ENCODE measurements at regions not wholly inside any gene's neighbourhood (a gene's known extent, or its start where the extent isn't known, plus 50 kb on each side); places are given as distances from the start of the nearest gene placed in this dataset.
"Not testable (repeated sequence)": the region's sequence is repeated elsewhere in the genome, so short reads cannot be mapped to it uniquely, and the experiment has no call there.

DNA sequence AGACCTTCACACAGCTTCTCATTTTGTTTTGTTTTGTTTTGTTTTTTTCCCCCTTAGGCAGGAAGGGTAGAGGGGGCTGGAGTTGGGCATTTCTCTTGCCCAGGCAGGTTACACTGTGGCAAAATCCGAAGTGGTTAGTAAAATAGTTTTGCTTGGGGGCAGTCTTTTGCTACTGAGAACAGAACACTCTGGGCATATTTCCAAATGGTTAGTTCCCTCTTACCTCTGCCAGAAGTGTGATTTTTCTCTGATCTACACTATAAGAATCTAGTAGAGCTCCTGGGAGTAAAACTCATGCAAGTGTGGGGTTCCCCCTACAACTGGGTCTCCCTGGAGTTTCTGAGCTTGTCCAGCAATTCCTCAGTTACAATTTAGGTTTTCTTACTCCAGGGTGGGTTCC lies 61.7 kb downstream of the NPS start:
- no peak for DNase-seq

DNA sequence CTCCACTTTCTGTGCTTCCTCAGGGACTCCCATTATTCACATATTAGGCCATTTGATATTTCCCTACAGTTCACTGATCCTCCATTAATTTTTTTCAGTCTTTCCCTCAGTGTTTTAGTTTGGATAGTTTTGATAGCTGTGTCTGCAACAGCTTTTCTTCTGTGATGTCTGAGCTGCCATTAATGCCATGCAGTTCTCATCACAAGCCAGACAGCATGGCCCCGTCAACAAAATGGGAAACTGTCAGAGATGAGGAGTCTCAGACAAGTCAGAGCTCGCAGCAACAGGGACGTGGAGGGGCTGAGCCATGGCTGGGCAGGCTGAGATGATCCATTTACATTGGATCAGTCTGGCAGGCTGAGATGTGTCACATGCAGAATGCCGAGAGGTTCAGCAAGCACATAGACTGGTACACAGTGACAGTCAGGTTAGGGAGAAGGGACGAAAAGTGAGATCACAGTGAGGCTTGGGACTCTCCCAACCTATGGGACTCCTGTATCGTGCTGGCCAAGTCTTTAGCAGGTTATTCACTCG lies 65.4 kb downstream of the NPS start:
- DNase-seq, result no peak

DNA sequence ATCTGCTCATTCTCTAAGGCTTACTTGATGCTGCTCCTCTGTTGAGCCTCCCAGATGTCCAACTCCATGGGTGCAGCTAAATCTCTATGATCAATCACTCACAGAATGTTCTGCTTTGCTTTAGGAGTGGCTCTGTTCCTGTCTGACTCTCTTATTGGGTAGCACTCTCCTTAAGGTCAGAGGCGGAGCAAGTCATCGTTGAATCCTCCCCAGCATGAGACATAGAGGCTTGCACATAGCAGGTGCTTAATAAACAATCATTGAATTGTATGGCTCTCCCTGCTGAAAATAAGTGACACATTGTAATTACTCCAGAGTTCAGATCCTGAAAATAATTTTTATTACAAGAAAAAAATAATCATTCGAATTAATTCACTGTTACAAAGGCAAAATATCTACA lies 69.7 kb downstream of the NPS start:
- peak in 1 of 14 donors; percentile 3 for DNase-seq

DNA sequence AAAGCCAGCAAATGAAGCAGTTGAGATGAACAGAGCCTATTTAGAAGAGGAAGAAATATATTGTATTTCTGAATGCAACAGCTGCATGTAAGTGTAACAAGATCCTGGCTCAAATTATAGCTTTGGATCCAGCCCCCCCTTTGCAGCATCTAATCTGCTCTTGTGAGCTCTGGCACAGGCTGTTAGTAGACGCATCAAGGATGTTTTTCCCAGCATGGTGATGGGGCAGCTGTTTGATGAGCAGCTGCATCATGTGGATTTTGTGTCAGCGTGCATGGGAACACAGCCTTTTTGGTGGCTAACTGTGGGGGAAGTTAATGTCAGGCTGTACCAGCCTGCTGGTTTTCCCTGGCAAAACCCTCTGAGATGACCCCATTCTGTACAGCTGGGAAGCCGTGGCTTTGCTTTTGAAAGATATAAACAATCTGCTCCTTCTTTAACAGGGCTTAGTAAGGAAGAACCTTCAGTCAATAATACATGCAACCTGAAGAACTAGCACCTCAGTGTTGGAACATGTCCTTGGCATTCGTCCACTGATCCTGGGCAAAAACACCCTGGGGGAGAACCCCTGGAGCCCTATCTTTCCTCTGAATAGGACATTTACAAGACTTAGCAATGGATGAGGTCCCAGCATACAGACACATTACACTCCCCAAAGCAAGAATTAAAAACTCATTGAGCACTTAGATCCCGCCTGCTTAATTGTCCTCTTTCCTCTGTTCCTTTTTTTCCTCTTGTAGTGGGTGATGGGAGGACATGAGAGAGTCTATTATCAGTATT lies 70.6 kb downstream of the NPS start:
- peak in 12 of 14 donors; percentile 14 to 82 (median 69) for DNase-seq

DNA sequence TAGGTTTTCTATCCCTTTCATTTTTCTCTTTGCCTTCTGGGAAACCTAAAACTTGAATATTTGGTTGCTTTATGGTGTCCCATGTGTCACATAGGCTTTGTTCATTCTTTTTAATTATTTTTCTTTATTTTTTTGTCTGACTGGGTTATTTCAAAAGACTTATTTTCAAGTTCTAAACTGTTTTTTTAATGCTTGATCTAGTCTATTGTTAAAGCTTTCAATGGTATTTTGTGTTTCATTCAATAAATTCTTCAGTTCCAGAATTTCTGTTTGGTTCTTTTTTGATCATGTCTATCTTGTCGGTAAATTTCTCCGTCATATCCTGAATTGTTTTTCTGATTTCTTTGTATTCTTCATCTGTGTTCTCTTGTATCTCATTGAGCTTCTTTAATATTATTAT lies 86.8 kb downstream of the NPS start:
- DNase-seq, result no peak

DNA sequence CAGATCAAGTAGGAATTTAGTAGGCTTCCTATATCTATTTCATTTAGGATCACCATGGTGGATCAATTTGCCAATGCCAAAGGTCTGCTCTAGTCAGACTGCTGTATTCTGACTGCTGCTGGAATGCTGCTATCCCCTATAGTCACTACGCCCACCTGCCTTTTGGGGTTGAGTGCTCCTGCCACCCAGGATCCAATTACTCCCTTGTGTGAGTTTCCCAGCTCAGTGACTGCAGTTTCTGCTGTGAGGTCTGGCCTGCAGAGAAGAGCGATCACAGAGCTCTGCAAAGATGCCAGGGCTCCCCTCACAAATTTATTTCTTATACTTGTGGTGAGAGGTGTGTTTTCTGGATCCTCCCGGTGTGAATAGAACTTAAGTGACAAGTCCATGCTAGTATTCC lies 88.1 kb upstream of the FOXI2 start:
- DNase-seq, result no peak

DNA sequence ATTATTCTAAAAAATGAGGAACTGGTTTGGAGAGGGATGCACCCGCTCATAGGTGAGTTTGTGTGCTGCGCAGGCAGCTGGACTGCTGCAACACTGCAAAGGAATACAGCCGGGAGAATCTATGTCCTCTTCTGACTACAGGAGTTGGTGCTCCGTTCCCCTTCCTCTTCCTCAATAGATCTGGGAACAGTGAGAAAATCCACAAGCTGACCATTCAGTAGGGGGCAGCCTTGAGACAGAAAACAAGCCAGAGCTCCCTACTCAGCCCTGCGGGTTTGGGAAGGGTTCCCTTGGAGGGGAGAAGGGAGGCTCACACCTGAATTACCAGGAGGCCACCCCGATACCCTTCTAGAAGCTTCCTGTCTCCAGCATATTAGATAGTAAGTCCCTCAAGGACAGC lies 87.3 kb upstream of the FOXI2 start:
- DNase-seq, result no peak

DNA sequence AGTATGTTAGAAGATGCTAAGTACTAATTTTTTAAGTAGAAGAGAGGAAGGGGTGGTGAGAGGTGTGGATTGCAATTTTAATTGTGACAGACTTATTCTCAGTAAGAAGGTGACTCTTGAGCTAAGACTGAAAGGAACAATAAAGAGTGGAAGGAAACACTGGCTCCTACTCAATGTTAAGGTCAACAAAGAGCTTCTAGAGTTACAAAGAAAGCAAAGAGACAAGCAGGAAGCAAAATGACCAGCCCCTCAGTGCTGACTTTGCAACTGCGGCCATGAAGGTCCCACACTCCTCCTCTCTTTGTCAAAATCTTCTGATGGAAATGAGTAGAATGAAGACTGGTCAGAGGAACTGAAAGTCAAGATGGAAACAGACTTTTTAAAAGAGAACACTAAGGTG lies 79.9 kb upstream of the FOXI2 start:
- DNase-seq, result no peak

DNA sequence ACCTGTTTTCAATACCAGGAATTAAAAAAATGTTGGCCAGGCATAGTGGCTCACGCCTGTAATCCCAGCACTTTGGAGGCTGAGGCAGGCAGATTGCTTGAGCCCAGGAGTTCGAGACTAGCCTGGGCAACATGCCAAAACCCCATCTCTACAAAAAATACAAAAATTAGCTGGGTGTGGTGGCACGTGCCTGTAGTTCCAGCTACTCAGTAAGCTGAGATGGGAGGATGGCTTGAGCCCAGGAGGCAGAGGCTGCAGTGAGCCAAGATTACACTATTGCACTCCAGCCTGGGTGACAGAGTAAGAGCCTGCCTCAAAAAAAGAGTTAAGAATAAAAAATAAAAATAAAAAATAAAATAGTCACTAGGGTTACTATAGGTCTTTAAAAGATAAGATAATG lies 60.6 kb upstream of the FOXI2 start:
- not testable (repeated sequence) for DNase-seq

DNA sequence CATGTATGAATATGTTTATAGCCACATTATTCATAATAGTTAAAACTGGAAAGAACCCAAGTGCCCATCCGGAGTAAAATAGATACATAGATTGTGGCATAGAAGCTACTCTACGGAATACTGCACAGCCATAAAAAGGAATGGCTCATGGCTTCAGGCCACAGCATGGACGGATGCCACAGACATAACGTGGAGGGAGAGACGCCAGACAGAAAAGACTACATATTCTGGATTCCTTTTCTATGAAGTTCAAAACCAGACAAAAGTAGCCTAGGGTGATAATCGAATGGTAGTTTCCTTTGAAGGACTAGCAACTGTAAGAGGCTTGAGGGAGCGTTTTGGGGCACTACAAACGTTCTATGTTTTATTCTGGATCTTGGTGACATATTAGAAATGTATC lies 58.9 kb upstream of the FOXI2 start:
- no peak for DNase-seq

DNA sequence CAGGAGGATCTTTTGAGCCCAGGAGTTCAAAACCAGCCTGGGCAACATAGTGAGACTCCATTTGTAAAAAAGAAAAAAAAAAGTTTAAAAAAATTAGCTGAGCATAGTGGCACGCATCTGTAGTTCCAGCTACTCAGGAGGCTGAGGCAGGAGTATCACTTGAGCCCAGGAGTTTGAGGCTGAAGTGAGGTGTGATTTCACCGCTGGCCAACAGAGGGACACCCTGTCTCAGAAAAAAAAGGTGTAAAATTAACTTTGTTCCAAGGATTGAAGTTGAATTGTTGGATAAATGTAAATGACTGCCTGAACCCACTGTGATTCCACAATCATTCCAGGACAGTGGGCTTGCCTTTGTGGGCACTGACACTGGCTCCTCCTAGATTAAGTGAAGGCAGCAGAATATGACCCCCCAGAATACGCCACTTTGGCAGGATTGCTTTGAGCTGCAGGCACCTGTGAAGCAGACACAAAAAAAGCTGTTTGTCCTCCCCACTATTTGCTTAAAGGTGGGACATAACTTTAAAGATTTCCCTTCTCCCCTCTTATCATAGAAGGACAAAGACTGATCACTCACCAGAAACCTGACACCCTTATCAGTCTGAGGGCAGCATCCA lies 57.2 kb upstream of the FOXI2 start:
- no peak for DNase-seq
